HEK293T (cell line): ENCODE measurements at regions not wholly inside any gene's neighbourhood (a gene's known extent, or its start where the extent isn't known, plus 50 kb on each side); places are given as distances from the start of the nearest gene placed in this dataset.

ENCODE experiments used
- CTCF ChIA-PET: fragments of 350-600 bp; formaldehyde crosslinking; extraction: SDS; loops from one replicate; lab custom pipeline; 2021; ENCODE audit warnings: antibody characterized with exemption, inconsistent platforms; lab: Yijun Ruan, JAX
- POLR2A ChIA-PET: fragments of 350-600 bp; formaldehyde crosslinking; extraction: SDS; loops from one replicate; lab custom pipeline; 2020; ENCODE audit warnings: antibody characterized with exemption, inconsistent platforms; lab: Yijun Ruan, JAX
- DNase-seq: peaks from one replicate; pipeline ENCODE4 v3.0.0; 2012; ENCODE audit warnings: mixed read lengths; ENCODE audit errors: extremely low spot score
- ARNT ChIP-seq: fragments of 450-650 bp; IDR thresholded peaks from 2 replicates; pipeline ENCODE4 v1.6.1; 2017; ENCODE audit warnings: mild to moderate bottlenecking
- BHLHE40 ChIP-seq: fragments of 450-650 bp; IDR thresholded peaks from 2 replicates; pipeline ENCODE4 v1.6.1; 2016; ENCODE audit warnings: mild to moderate bottlenecking, moderate library complexity, borderline replicate concordance
- CTBP1 ChIP-seq: fragments of 450-650 bp; IDR thresholded peaks from 2 replicates; pipeline ENCODE4 v1.6.1; 2016; ENCODE audit warnings: borderline replicate concordance
- ELF4 ChIP-seq: fragments of 450-650 bp; IDR thresholded peaks from 2 replicates; pipeline ENCODE4 v1.6.1; 2017; ENCODE audit warnings: antibody characterized with exemption
- FOXA1 ChIP-seq: fragments of 450-650 bp; IDR thresholded peaks from 2 replicates; pipeline ENCODE4 v1.6.1; 2016; ENCODE audit warnings: mild to moderate bottlenecking
- FOXK2 ChIP-seq: fragments of 450-650 bp; IDR thresholded peaks from 2 replicates; pipeline ENCODE4 v1.6.1; 2016; ENCODE audit warnings: mild to moderate bottlenecking
- FOXM1 ChIP-seq: fragments of 450-650 bp; IDR thresholded peaks from 2 replicates; pipeline ENCODE4 v1.6.1; 2017; ENCODE audit warnings: mild to moderate bottlenecking, borderline replicate concordance
- HDGF ChIP-seq: fragments of 450-650 bp; IDR thresholded peaks from 2 replicates; pipeline ENCODE4 v1.6.1; 2017; ENCODE audit warnings: antibody characterized with exemption, borderline replicate concordance
- L3MBTL2 ChIP-seq: fragments of 450-650 bp; conservative IDR thresholded peaks from 2 replicates; pipeline ENCODE4 v1.6.1; 2016; ENCODE audit warnings: mild to moderate bottlenecking
- LEF1 ChIP-seq: fragments of 450-650 bp; IDR thresholded peaks from 2 replicates; pipeline ENCODE4 v1.6.1; 2017; ENCODE audit warnings: mild to moderate bottlenecking, borderline replicate concordance
- NFRKB ChIP-seq: fragments of 450-650 bp; IDR thresholded peaks from 2 replicates; pipeline ENCODE4 v1.6.1; 2016; ENCODE audit warnings: mild to moderate bottlenecking, moderate library complexity
- PKNOX1 ChIP-seq: fragments of 450-650 bp; IDR thresholded peaks from 2 replicates; pipeline ENCODE4 v1.6.1; 2016
- SP1 ChIP-seq: fragments of 450-650 bp; IDR thresholded peaks from 2 replicates; pipeline ENCODE4 v1.6.1; 2017
- SUZ12 ChIP-seq: fragments of 450-650 bp; IDR thresholded peaks from 2 replicates; pipeline ENCODE4 v1.6.1; 2016; ENCODE audit warnings: mild to moderate bottlenecking
- TARDBP ChIP-seq: fragments of 450-650 bp; IDR thresholded peaks from 2 replicates; pipeline ENCODE4 v1.6.1; 2016
- ZNF384 ChIP-seq: fragments of 450-650 bp; IDR thresholded peaks from 2 replicates; pipeline ENCODE4 v1.6.1; 2016

- CTCF ChIA-PET: interaction anchor here (1.0 kb wide), 1 partner anchor 8 kb away, joined by 4 read pairs; no protein-coding TSS in a partner anchor
- TF ChIP-seq L3MBTL2 (no peak), LEF1 (no peak), NFRKB (no peak), CTBP1 (no peak), BHLHE40 (no peak), SUZ12 (no peak), PKNOX1 (no peak), TARDBP (no peak)
- POLR2A ChIA-PET: no interaction called here
- no peak for DNase-seq
Measured at GRCh38 chr3:186458306-186459107, 85.7 kb downstream of the CRYGS start.

- ChIA-PET POLR2A (no interaction called here), CTCF (no interaction called here)
- DNase-seq: no peak
- TF ChIP-seq FOXM1: no peak
- no peak for TF ChIP-seq ELF4
- TF ChIP-seq FOXK2: no peak
- TF ChIP-seq SUZ12: no peak
- TF ChIP-seq TARDBP: no peak
- no peak for TF ChIP-seq HDGF
- TF ChIP-seq PKNOX1: no peak
- no peak for TF ChIP-seq SP1
Measured at GRCh38 chr3:186457236-186457635, 86.9 kb downstream of the CRYGS start.

GRCh38 chr3:186456731-186457191, 87.4 kb downstream of the CRYGS start:
- CTCF ChIA-PET: interaction anchor here (0.6 kb wide), 1 partner anchor 264 kb away, joined by 3 read pairs; no protein-coding TSS in a partner anchor
- POLR2A ChIA-PET: no interaction called here

GRCh38 chr3:186454881-186455703, 89.1 kb downstream of the CRYGS start:
- CTCF ChIA-PET: no interaction called here

More at GRCh38 chr3:186456731-186457191, 87.4 kb downstream of the CRYGS start:
- no peak for TF ChIP-seq BHLHE40
- DNase-seq: no peak

GRCh38 chr3:186453531-186453930, 90.6 kb downstream of the CRYGS start:
- no peak for TF ChIP-seq FOXK2
- TF ChIP-seq L3MBTL2: no peak
- TF ChIP-seq PKNOX1: no peak
- no peak for TF ChIP-seq CTBP1
- no peak for TF ChIP-seq ELF4
- no peak for TF ChIP-seq TARDBP
- TF ChIP-seq BHLHE40: no peak
- no peak for TF ChIP-seq LEF1
- ChIA-PET POLR2A (no interaction called here), CTCF (no interaction called here)
- no peak for DNase-seq

More at GRCh38 chr3:186454881-186455703, 89.1 kb downstream of the CRYGS start:
- POLR2A ChIA-PET: no interaction called here
- no peak for DNase-seq
- TF ChIP-seq SP1 (no peak), SUZ12 (no peak), FOXK2 (no peak), ZNF384 (no peak), ELF4 (no peak), BHLHE40 (no peak)

- ChIA-PET POLR2A (no interaction called here), CTCF (no interaction called here)
- no peak for DNase-seq
Measured at GRCh38 chr3:186452517-186452916, 90.5 kb upstream of the DGKG start.

More at GRCh38 chr3:186452517-186452916, 90.5 kb upstream of the DGKG start:
- TF ChIP-seq FOXK2 (no peak), PKNOX1 (no peak), ZNF384 (no peak), TARDBP (no peak), FOXM1 (no peak), L3MBTL2 (no peak), ELF4 (no peak), HDGF (no peak), SP1 (no peak), NFRKB (no peak), BHLHE40 (no peak), LEF1 (no peak), ARNT (no peak), FOXA1 (no peak), CTBP1 (no peak), SUZ12 (no peak)
